GDM1 (cell line): ENCODE measurements at regions not wholly inside any gene's neighbourhood (a gene's known extent, or its start where the extent isn't known, plus 50 kb on each side); places are given as distances from the start of the nearest gene placed in this dataset.

Experiments used
- DNase-seq: peaks from one replicate; lab custom pipeline; 2025; lab: John Stamatoyannopoulos, UW

DNA sequence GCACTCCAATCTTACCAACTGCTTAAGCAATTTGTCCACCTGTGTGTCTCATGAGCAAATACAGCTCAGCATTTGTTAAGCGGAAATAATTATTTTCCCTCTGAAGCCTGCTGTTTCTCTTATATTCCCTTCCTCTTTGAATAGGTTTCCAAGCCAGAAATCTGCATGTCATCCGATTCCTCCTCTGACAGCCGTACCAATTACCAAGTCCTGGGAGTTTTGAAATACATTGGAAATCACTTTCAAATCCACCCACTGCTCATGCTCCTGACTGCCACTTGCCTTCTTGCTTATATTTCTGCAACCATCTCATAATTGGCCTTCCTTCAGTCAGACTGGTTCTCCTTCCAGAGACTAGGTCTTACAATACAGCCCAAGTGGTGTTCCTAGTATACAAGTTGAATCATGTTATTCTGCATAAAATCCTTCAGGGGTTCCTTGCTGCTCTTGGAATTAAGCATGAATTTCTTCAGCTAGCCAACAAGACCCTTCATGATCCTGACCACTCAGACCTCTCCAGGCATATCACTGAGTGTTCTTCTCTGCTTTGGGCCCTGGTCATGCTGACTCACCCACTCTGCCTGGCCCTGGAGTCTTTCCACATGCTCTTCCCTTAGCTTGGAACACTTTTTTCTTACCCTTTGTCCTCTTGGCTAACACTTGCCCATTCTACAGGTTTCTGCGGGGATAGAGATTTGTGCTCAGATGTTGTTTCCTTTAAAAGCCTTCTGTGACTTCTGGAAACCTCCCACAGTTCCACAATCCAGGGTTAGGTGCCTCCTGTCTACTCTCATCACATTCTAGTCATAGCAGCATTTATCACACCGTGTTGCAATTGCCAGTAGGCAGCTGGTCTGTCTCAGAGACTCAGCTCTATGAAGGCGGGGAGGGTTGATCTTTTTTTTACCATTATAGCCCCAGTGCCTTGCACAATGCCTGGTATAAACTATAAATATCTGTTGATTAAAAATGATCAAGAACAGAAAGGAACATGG is 157.6 kb downstream of the ARL6IP6 start:
- DNase-seq = no peak

DNA sequence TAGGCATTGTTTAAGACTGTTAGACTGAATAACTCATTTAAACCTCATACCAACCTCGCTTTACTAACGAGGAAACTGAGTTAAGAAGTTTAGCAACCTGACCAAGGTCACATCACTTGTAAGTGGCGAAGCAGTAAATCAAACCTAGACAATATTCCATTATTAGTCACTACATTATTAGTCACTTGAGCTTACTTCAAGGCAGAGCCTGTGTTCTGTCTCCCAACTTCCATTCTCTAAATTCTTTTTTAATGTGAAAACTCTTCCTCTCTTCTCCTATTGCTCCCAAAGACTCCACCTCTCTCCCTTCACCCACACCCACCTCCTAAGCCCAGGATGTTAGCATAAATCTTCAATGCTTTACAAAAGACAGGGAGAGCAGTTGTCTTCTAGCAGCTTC is 156.5 kb downstream of the ARL6IP6 start:
- DNase-seq = no peak

- DNase-seq = no peak
Measured at GRCh38 chr2:152870239-152870638, 151.8 kb downstream of the ARL6IP6 start.

DNA sequence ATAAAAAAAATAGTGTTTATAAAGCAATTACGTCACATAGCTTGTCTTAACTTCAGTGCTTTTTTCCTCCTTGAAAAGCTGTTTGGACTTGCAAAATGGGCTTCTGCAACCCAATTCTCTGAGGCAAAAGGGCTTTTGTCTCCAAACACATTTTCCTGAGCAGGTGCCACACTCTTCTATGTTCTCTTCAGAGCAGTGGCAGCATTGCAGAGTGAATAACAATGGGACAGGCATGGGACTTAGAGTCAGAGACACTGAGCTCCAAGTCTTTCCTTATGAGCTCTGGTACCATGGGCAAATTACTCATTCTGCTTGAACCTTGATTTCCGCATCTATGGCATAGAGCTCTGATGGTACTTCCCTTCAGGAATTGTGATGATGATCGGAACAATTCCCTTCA is 149.0 kb downstream of the ARL6IP6 start:
- no peak for DNase-seq

DNA sequence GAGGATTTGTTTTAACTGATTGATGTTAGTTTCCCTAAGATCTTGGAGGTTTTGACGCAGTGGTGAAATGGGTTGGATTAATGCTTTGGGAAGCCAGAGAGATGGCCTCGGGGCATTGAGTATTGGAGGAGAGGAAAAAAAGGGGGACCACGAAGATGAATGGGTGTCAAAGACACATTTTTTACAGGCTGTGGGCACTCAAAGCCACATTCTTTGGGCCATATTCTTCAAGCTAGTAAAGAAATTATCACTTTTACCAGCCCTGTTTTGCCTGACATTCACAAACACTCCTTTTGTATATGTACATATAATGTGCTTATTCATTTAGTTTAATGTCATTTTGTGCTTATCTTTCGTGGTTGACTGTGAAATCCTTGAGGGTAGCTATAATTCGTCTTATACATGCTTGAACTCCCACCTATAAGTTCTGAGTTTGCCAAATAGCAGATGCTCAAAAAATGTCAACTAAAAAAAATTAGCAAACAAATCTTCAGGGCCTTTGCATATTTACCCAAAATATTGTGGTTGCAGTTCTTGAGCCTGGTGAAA is 146.3 kb downstream of the ARL6IP6 start:
- no peak for DNase-seq

- no peak for DNase-seq
Measured at GRCh38 chr2:152863826-152864225, 145.4 kb downstream of the ARL6IP6 start.

GRCh38 chr2:152861349-152861942 is 143.0 kb downstream of the ARL6IP6 start:
- DNase-seq = no peak

GRCh38 chr2:152858594-152859265 is 140.3 kb downstream of the ARL6IP6 start:
- no peak for DNase-seq

GRCh38 chr2:152846697-152847470 is 128.5 kb downstream of the ARL6IP6 start:
- DNase-seq = no peak

GRCh38 chr2:152835674-152836073 is 117.3 kb downstream of the ARL6IP6 start:
- DNase-seq = no peak

DNA sequence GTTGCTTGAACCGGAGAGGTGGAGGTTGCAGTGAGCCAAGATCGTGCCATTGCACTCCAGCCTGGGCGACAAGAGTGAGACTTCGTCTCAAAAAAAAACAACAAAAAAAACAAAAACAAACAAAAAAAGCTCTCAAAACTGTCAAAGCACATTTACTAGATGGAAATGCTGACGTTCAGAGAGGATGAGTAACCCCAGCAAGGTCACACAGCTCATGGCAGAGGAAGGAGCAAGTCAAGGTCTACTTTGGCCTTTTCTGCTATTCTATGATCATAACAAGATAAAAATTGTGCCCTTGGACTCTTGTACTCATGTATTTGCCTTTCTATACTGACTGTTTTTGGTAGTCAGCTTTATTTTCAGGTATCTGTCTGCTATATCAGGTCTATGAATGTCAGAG is 109.5 kb downstream of the ARL6IP6 start:
- DNase-seq = no peak

DNA sequence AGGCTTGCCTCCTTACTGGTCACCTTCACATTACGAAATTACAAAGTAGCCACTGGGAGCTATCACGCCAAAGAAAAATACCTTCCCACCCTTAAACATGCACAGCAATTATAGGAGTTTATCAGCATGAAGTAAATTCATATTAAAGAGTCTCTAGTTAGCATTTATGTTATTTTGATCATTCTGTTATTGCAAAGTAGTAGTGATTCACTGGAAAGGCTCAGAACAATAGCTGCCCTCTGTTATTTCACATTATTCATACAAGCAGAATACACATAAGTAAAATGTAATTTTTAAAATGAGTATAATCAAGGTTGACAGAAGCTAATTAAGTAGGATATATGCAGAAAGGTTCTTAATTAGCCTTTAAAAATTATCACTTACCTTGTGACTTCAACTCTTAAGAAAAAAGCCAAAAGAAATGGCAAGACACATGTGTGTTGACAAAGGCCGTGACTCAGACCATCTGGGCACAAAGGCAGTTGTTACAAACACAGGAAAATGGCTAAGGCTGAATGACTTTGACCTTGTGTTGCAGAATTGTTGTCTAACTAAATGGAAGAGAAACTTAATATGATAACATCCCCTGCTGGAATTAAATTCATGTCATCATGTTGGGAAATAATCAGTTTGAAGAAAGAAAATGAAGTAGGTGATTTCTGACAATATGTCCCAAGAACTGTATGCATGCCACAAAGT is 108.3 kb downstream of the ARL6IP6 start:
- no peak for DNase-seq

DNA sequence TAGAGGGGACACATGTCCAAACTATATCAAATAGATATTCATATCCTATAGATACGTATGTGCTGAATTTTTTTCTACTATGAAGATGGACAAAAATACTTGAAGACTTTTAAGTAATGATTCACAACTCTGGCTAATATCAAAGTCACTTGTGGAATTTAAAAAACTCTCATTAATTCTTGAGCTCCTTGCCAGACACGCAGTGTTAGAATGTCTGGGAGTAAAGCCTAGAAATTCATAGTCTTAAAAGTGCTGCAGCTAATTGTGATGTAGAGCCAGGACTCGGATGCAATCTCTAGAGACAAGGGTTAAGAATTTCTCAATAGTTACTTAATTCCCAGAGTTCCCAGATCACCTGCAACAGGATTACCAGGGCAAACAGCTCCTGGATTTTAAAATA is 107.4 kb downstream of the ARL6IP6 start:
- no peak for DNase-seq

DNA sequence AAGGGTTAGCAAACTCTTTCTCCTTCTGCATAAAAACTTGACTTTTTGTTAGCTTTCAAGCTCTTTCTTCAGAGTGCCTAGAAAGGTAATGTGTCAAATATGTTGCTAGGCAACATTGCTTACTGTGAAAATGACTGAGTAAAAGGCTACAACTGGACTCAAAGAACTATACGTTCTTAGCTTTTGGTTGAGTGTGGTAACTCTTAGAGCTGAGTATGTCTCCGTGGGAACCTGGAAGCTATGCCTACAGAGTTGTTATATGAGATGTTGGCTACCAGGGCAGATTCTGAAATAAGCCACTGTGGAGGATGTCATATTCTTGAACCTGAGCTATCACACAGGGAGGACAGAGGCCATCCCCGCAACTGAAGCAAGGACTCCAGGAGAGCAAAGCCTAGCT is 105.5 kb downstream of the ARL6IP6 start:
- no peak for DNase-seq

DNA sequence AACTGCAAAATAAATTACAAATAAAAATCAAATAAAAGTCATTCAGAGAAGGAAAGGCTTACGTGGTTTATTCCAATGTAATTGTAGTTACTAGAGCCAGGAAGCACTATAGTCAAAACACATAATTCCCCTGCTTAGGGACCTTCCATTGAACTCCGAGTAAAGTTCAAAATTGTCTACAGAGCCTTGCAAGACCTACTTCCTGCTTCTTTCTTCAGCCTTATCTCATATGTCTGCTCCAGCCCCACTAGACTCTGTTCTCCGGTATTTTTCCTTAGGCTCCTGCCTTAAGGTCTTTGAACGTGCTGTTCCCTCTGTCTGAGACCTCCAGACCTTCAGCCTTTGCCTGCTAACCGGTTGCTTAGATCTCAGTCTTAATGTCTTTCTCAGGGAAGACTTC is 104.3 kb downstream of the ARL6IP6 start:
- no peak for DNase-seq

- DNase-seq = no peak
Measured at GRCh38 chr2:152820048-152820447, 101.6 kb downstream of the ARL6IP6 start.

- no peak for DNase-seq
Measured at GRCh38 chr2:152815634-152816257, 97.3 kb downstream of the ARL6IP6 start.

DNA sequence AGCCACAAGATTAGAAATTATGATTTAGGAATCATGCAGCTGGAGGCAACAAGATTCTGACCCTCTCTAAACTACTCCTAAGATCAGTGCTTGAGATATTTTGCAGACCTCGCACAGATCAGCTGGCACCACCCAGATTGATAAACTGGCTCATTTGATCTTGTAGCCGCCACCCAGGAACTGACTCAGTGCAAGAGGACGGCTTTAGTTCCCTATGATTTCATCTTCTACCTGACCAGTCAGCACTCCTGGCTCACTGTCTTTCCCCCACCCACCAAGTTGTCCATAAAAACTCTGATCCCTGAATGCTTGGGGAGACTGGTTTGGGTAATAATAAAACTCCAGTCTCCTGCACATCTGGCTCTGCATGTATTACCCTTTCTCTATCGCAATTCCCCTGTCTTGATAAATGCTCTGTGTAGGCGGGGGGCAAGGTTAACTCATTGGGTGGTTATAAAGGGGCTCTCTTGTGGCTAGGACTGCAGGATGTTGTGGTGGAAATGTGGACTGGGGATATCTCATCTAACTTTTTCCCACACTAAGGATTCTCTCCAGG is 96.1 kb downstream of the ARL6IP6 start:
- DNase-seq = no peak

GRCh38 chr2:152813351-152813750 is 94.9 kb downstream of the ARL6IP6 start:
- no peak for DNase-seq
